Ovary (tissue), 3 donors: ENCODE measurements at regions not wholly inside any gene's neighbourhood (a gene's known extent, or its start where the extent isn't known, plus 50 kb on each side); places are given as distances from the start of the nearest gene placed in this dataset.

Experiments
- EP300 ChIP-seq: sonication (generic); formaldehyde crosslinking; IDR thresholded peaks from one replicate; pipeline ENCODE4 v1.6.1; 2017; ENCODE audit warnings: antibody characterized with exemption
- POLR2A ChIP-seq: fragments of 450-650 bp; IDR thresholded peaks from one replicate; pipeline ENCODE4 v1.6.1; 2017; ENCODE audit warnings: antibody characterized with exemption, mild to moderate bottlenecking, moderate library complexity
- TF ChIP-seq, protein P1 (sequence below), 3 donors: fragments of 450-650 bp in 2 of 3; fragments of 200-600 bp in 1 of 3; IDR thresholded peaks; one replicate each; pipeline versions ENCODE4 v1.5.1 to v1.8.0; 2016 to 2022; ENCODE audit warnings: antibody characterized with exemption in 3 of 3, mild to moderate bottlenecking in 1 of 3
- donor health status: DM: no; HTN: no; CAD: no.

GRCh38 chr12:28742791-28743190 is 406.3 kb upstream of the FAR2 start:
- TF ChIP-seq, protein P1, sequence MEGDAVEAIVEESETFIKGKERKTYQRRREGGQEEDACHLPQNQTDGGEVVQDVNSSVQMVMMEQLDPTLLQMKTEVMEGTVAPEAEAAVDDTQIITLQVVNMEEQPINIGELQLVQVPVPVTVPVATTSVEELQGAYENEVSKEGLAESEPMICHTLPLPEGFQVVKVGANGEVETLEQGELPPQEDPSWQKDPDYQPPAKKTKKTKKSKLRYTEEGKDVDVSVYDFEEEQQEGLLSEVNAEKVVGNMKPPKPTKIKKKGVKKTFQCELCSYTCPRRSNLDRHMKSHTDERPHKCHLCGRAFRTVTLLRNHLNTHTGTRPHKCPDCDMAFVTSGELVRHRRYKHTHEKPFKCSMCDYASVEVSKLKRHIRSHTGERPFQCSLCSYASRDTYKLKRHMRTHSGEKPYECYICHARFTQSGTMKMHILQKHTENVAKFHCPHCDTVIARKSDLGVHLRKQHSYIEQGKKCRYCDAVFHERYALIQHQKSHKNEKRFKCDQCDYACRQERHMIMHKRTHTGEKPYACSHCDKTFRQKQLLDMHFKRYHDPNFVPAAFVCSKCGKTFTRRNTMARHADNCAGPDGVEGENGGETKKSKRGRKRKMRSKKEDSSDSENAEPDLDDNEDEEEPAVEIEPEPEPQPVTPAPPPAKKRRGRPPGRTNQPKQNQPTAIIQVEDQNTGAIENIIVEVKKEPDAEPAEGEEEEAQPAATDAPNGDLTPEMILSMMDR (IDR thresholded peaks at IDR 0.05): no peak
- no peak for TF ChIP-seq POLR2A
- no peak for TF ChIP-seq EP300
